Suprapubic skin (tissue), 4 donors: ENCODE measurements at regions not wholly inside any gene's neighbourhood (a gene's known extent, or its start where the extent isn't known, plus 50 kb on each side); places are given as distances from the start of the nearest gene placed in this dataset.
"Not testable (repeated sequence)": the region's sequence is repeated elsewhere in the genome, so short reads cannot be mapped to it uniquely, and the experiment has no call there.

Source experiments
- POLR2A ChIP-seq, 2 donors: fragments of 450-650 bp; IDR thresholded peaks; one replicate each; pipeline ENCODE4 v1.6.1; 2017; ENCODE audit warnings: antibody characterized with exemption in 2 of 2, mild to moderate bottlenecking in 2 of 2, moderate library complexity in 2 of 2
- POLR2AphosphoS5 ChIP-seq, 3 donors: sonication (generic); formaldehyde crosslinking; IDR thresholded peaks; one replicate each; pipeline ENCODE4 v1.6.1; 2017; ENCODE audit warnings: antibody characterized with exemption in 3 of 3
- TF ChIP-seq, protein P1 (sequence below), 2 donors: fragments of 200-600 bp in 1 of 2; fragments of 450-650 bp in 1 of 2; sonication (generic) in 1 of 2; IDR thresholded peaks; one replicate each; pipeline ENCODE4 v1.5.1; 2016 to 2019; ENCODE audit warnings: antibody characterized with exemption in 2 of 2, mild to moderate bottlenecking in 1 of 2, moderate library complexity in 1 of 2

DNA sequence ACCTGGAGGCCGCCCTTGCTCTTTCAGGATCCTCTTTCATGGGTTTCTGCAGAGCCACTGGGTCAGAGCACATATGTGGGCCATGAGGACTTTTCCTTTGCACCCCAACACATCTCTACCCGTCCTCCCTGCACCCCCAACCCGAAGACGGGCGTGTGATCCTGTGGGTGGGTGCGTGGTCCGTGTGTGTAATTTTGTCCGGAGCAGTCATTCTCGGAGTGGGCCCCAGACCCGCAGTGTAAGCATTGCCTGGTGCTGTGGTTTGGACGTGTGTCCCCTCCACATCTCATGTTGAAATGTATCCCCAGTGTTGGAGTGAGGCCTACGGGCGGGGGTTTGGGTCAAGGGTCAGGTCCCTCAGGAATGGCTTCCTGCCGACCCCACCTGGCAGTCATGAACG lies 203.9 kb upstream of the ZNF469 start:
- TF ChIP-seq, protein P1, sequence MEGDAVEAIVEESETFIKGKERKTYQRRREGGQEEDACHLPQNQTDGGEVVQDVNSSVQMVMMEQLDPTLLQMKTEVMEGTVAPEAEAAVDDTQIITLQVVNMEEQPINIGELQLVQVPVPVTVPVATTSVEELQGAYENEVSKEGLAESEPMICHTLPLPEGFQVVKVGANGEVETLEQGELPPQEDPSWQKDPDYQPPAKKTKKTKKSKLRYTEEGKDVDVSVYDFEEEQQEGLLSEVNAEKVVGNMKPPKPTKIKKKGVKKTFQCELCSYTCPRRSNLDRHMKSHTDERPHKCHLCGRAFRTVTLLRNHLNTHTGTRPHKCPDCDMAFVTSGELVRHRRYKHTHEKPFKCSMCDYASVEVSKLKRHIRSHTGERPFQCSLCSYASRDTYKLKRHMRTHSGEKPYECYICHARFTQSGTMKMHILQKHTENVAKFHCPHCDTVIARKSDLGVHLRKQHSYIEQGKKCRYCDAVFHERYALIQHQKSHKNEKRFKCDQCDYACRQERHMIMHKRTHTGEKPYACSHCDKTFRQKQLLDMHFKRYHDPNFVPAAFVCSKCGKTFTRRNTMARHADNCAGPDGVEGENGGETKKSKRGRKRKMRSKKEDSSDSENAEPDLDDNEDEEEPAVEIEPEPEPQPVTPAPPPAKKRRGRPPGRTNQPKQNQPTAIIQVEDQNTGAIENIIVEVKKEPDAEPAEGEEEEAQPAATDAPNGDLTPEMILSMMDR (IDR thresholded peaks at IDR 0.05): not testable (repeated sequence)
- not testable (repeated sequence) for TF ChIP-seq POLR2A, POLR2AphosphoS5 (IDR thresholded peaks at IDR 0.05)
